ENCODE measurements at regions not wholly inside any gene's neighbourhood (a gene's known extent, or its start where the extent isn't known, plus 50 kb on each side); places are given as distances from the start of the nearest gene placed in this dataset.

- no peak for DNase-seq (ENCODE audit: low read depth)
- no peak overlapping the region for H3K4me3 ChIP-seq (ENCODE audit: low read length)
- TF ChIP-seq CTCF (conservative IDR thresholded peaks at IDR 0.05; ENCODE audit: low read depth, low read length), result no peak
These were observed 290.7 kb upstream of the LMCD1 start for GRCh38 chr3:8210882-8211341.

- no peak for DNase-seq (ENCODE audit: low read depth)
- H3K4me3 ChIP-seq (ENCODE audit: low read length), result no peak overlapping the region
- no peak for TF ChIP-seq CTCF (conservative IDR thresholded peaks at IDR 0.05; ENCODE audit: low read depth, low read length)
These were observed 288.8 kb upstream of the LMCD1 start for GRCh38 chr3:8212794-8213193.

- DNase-seq (ENCODE audit: low read depth), result no peak
- TF ChIP-seq CTCF (conservative IDR thresholded peaks at IDR 0.05; ENCODE audit: low read depth, low read length), result no peak
- no peak overlapping the region for H3K4me3 ChIP-seq (ENCODE audit: low read length)
These were observed 288.3 kb upstream of the LMCD1 start for GRCh38 chr3:8213286-8213685.

GRCh38 chr3:8215821-8216220, 285.8 kb upstream of the LMCD1 start:
- DNase-seq (ENCODE audit: low read depth), result no peak
- TF ChIP-seq CTCF (conservative IDR thresholded peaks at IDR 0.05; ENCODE audit: low read depth, low read length), result no peak
- no peak overlapping the region for H3K4me3 ChIP-seq (ENCODE audit: low read length)

- no peak overlapping the region for H3K4me3 ChIP-seq (ENCODE audit: low read length)
- no peak for DNase-seq (ENCODE audit: low read depth)
- no peak for TF ChIP-seq CTCF (conservative IDR thresholded peaks at IDR 0.05; ENCODE audit: low read depth, low read length)
These were observed 283.2 kb upstream of the LMCD1 start for GRCh38 chr3:8218353-8218940.

GRCh38 chr3:8220291-8220690, 281.3 kb upstream of the LMCD1 start:
- no peak for TF ChIP-seq CTCF (conservative IDR thresholded peaks at IDR 0.05; ENCODE audit: low read depth, low read length)
- no peak overlapping the region for H3K4me3 ChIP-seq (ENCODE audit: low read length)
- no peak for DNase-seq (ENCODE audit: low read depth)

GRCh38 chr3:8223766-8224165, 277.9 kb upstream of the LMCD1 start:
- peak; percentile 83 for DNase-seq (ENCODE audit: low read depth)
- no peak overlapping the region for H3K4me3 ChIP-seq (ENCODE audit: low read length)
- no peak for TF ChIP-seq CTCF (conservative IDR thresholded peaks at IDR 0.05; ENCODE audit: low read depth, low read length)

Data from retinal pigment epithelial cell (primary cell).